ENCODE measurements at regions not wholly inside any gene's neighbourhood (a gene's known extent, or its start where the extent isn't known, plus 50 kb on each side); places are given as distances from the start of the nearest gene placed in this dataset.

DNA sequence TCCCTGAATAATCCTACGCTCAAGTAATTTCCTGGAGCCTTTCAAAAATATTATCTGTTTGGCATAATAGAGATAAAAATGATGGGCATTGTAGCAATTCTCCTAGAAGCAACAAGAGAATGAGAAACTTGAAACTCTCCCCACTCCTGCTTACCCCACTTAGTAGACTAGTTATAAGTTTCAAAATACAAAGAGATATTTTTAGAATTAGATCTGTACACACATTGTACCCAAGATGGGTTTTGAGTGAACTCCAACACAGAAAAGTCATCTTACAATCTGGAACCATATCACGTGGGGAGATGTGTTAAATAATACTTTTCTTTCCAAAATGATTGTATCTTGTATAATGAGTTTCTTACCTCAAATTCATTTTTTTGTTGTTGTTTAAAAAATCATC is 484.9 kb downstream of the LPIN1 start:
- BruUV-seq (replicated peaks), result no TSS peak
- Histone ChIP-seq H3K4me3 (replicated peaks in 1 of 2; ENCODE audit: low read depth in 1 of 2, low read length in 2 of 2) (no peak overlapping the region), H3K36me3 (ENCODE audit: control insufficient read depth in 1 of 2, insufficient read depth in 2 of 2, low read length in 2 of 2) (no peaks in the 10 kb centered on the region), H2AFZ (ENCODE audit: low read depth, low read length, poor library complexity, severe bottlenecking) (no peak overlapping the region), H3K4me2 (ENCODE audit: low read length) (no peak overlapping the region), H3K9me2 (ENCODE audit: insufficient read depth) (no peaks in the 10 kb centered on the region), H3K79me2 (ENCODE audit: insufficient read depth, low read length) (no peaks in the 10 kb centered on the region), H3K27ac (ENCODE audit: low read depth, low read length) (no peak overlapping the region), H3K9me3 (ENCODE audit: control insufficient read depth in 1 of 2, insufficient read depth in 1 of 2, low read depth in 1 of 2, low read length in 2 of 2) (no peaks in the 10 kb centered on the region), H3K27me3 (ENCODE audit: insufficient read depth, low read length) (no peaks in the 10 kb centered on the region), H3K9ac (ENCODE audit: low read length) (no peak overlapping the region), H4K20me1 (ENCODE audit: insufficient read depth) (no peaks in the 10 kb centered on the region), H3K4me1 (ENCODE audit: control insufficient read depth in 1 of 2, insufficient read depth in 2 of 2, low read length in 2 of 2) (no peaks in the 10 kb centered on the region)
- TF ChIP-seq POLR2A (IDR thresholded peaks at IDR 0.05; ENCODE audit: borderline replicate concordance, extremely low read depth, insufficient read depth, insufficient read length), result no peak
- TF ChIP-seq ELF1 (IDR thresholded peaks at IDR 0.05; ENCODE audit: borderline replicate concordance, low read depth), result no peak
- no peak for TF ChIP-seq SRF (IDR thresholded peaks at IDR 0.05; ENCODE audit: low read depth)
- TF ChIP-seq EZH2 (IDR thresholded peaks at IDR 0.05), result no peak
- no peak for ATAC-seq
- intact Hi-C loops (cut with micrococcal nuclease), result no loop called here
- no peak for DNase-seq (ENCODE audit: low read depth, low spot score)
- ChIA-PET POLR2A (no interaction called here), RAD21 (ENCODE audit: low non-redundant PET in 1 of 2, low total read pairs in 2 of 2, uncharacterized antibody in 2 of 2, unreplicated experiment in 2 of 2) (no interaction called here), CTCF (no interaction called here)

DNA sequence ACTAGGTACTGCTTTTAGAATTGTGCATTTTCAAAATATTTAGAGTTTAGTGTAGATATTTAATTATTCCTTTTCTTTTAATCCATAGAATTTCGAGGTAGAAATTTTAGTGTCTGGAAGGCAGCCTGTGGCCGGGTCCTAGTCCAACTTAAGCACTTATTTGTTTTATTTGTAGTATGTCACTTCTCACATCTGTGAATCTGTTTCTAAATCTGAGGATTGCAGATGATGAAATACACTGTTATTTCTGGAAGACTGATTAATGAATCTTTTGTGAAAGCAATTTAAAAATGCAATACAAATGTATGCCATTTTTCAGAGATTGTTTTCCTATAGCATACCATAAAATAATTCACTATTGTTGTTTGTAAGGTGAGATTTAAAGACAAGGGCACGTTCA is 483.9 kb upstream of the TRIB2 start:
- no peak for DNase-seq (ENCODE audit: low read depth, low spot score)
- ChIA-PET CTCF (no interaction called here), POLR2A (no interaction called here), RAD21 (ENCODE audit: low non-redundant PET in 1 of 2, low total read pairs in 2 of 2, uncharacterized antibody in 2 of 2, unreplicated experiment in 2 of 2) (no interaction called here)
- Histone ChIP-seq H3K4me2 (ENCODE audit: low read length) (no peak overlapping the region), H3K27me3 (ENCODE audit: insufficient read depth, low read length) (no peaks in the 10 kb centered on the region), H3K27ac (ENCODE audit: low read depth, low read length) (no peak overlapping the region), H3K9me3 (ENCODE audit: control insufficient read depth in 1 of 2, insufficient read depth in 1 of 2, low read depth in 1 of 2, low read length in 2 of 2) (no peaks in the 10 kb centered on the region), H3K9me2 (ENCODE audit: insufficient read depth) (no peaks in the 10 kb centered on the region), H3K4me3 (replicated peaks in 1 of 2; ENCODE audit: low read depth in 1 of 2, low read length in 2 of 2) (no peak overlapping the region), H2AFZ (ENCODE audit: low read depth, low read length, poor library complexity, severe bottlenecking) (no peak overlapping the region), H3K79me2 (ENCODE audit: insufficient read depth, low read length) (no peaks in the 10 kb centered on the region), H3K9ac (ENCODE audit: low read length) (no peak overlapping the region), H3K4me1 (ENCODE audit: control insufficient read depth in 1 of 2, insufficient read depth in 2 of 2, low read length in 2 of 2) (no peaks in the 10 kb centered on the region), H4K20me1 (ENCODE audit: insufficient read depth) (no peaks in the 10 kb centered on the region), H3K36me3 (ENCODE audit: control insufficient read depth in 1 of 2, insufficient read depth in 2 of 2, low read length in 2 of 2) (no peaks in the 10 kb centered on the region)
- no TSS peak for BruUV-seq (replicated peaks)
- intact Hi-C loops (cut with micrococcal nuclease), result no loop called here
- ATAC-seq, result no peak
- no peak for TF ChIP-seq POLR2A (IDR thresholded peaks at IDR 0.05; ENCODE audit: borderline replicate concordance, extremely low read depth, insufficient read depth, insufficient read length)
- TF ChIP-seq, protein P1, sequence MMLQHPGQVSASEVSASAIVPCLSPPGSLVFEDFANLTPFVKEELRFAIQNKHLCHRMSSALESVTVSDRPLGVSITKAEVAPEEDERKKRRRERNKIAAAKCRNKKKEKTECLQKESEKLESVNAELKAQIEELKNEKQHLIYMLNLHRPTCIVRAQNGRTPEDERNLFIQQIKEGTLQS (IDR thresholded peaks at IDR 0.05), result no peak
- TF ChIP-seq ELF1 (IDR thresholded peaks at IDR 0.05; ENCODE audit: borderline replicate concordance, low read depth), result no peak
- TF ChIP-seq SRF (IDR thresholded peaks at IDR 0.05; ENCODE audit: low read depth), result no peak
- no peak for TF ChIP-seq SP1 (IDR thresholded peaks at IDR 0.05; ENCODE audit: low read depth)
- no peak for TF ChIP-seq JUND (IDR thresholded peaks at IDR 0.05)
- no peak for TF ChIP-seq EZH2phosphoT487 (IDR thresholded peaks at IDR 0.05; ENCODE audit: borderline replicate concordance)
- TF ChIP-seq YY1 (IDR thresholded peaks at IDR 0.05; ENCODE audit: extremely low read depth, insufficient replicate concordance, low read depth, low read length), result no peak
- TF ChIP-seq, protein P2, sequence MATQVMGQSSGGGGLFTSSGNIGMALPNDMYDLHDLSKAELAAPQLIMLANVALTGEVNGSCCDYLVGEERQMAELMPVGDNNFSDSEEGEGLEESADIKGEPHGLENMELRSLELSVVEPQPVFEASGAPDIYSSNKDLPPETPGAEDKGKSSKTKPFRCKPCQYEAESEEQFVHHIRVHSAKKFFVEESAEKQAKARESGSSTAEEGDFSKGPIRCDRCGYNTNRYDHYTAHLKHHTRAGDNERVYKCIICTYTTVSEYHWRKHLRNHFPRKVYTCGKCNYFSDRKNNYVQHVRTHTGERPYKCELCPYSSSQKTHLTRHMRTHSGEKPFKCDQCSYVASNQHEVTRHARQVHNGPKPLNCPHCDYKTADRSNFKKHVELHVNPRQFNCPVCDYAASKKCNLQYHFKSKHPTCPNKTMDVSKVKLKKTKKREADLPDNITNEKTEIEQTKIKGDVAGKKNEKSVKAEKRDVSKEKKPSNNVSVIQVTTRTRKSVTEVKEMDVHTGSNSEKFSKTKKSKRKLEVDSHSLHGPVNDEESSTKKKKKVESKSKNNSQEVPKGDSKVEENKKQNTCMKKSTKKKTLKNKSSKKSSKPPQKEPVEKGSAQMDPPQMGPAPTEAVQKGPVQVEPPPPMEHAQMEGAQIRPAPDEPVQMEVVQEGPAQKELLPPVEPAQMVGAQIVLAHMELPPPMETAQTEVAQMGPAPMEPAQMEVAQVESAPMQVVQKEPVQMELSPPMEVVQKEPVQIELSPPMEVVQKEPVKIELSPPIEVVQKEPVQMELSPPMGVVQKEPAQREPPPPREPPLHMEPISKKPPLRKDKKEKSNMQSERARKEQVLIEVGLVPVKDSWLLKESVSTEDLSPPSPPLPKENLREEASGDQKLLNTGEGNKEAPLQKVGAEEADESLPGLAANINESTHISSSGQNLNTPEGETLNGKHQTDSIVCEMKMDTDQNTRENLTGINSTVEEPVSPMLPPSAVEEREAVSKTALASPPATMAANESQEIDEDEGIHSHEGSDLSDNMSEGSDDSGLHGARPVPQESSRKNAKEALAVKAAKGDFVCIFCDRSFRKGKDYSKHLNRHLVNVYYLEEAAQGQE (IDR thresholded peaks at IDR 0.05; ENCODE audit: low read depth), result no peak
- TF ChIP-seq EGR1 (IDR thresholded peaks at IDR 0.05; ENCODE audit: low read depth), result no peak
- TF ChIP-seq FOSL1 (IDR thresholded peaks at IDR 0.05; ENCODE audit: low read depth), result no peak
- no peak for TF ChIP-seq RAD21 (IDR thresholded peaks at IDR 0.05; ENCODE audit: low read depth)
- TF ChIP-seq CBX3 (IDR thresholded peaks at IDR 0.05; ENCODE audit: low read depth), result no peak
- TF ChIP-seq, protein P3, sequence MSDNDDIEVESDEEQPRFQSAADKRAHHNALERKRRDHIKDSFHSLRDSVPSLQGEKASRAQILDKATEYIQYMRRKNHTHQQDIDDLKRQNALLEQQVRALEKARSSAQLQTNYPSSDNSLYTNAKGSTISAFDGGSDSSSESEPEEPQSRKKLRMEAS (IDR thresholded peaks at IDR 0.05), result no peak
- TF ChIP-seq, protein P4, sequence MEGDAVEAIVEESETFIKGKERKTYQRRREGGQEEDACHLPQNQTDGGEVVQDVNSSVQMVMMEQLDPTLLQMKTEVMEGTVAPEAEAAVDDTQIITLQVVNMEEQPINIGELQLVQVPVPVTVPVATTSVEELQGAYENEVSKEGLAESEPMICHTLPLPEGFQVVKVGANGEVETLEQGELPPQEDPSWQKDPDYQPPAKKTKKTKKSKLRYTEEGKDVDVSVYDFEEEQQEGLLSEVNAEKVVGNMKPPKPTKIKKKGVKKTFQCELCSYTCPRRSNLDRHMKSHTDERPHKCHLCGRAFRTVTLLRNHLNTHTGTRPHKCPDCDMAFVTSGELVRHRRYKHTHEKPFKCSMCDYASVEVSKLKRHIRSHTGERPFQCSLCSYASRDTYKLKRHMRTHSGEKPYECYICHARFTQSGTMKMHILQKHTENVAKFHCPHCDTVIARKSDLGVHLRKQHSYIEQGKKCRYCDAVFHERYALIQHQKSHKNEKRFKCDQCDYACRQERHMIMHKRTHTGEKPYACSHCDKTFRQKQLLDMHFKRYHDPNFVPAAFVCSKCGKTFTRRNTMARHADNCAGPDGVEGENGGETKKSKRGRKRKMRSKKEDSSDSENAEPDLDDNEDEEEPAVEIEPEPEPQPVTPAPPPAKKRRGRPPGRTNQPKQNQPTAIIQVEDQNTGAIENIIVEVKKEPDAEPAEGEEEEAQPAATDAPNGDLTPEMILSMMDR (IDR thresholded peaks at IDR 0.05 in 2 of 3, conservative IDR thresholded peaks at IDR 0.05 in 1 of 3; ENCODE audit: borderline replicate concordance in 1 of 3, insufficient read depth in 1 of 3, low read depth in 2 of 3, low read length in 2 of 3), result no peak
